Adrenal gland (tissue), 9 donors: ENCODE measurements at regions not wholly inside any gene's neighbourhood (a gene's known extent, or its start where the extent isn't known, plus 50 kb on each side); places are given as distances from the start of the nearest gene placed in this dataset.

Source experiments
- DNase-seq, 7 donors: peaks; one replicate each; pipeline ENCODE4 v3.0.0-alpha.2; 2019 to 2020
- H3K27ac ChIP-seq, 5 donors: fragments of 200-600 bp; sonication (generic) in 4 of 5; 1 replicate in 3 of 5; 2 replicates in 2 of 5; pipeline versions ENCODE4 v1.5.1 to v1.8.0; 2016 to 2020; ENCODE audit warnings: mild to moderate bottlenecking in 1 of 5
- H3K27me3 ChIP-seq: fragments of 200-600 bp; 2 replicates; pipeline ENCODE4 v1.8.0; 2021
- H3K36me3 ChIP-seq, 2 donors: fragments of 200-600 bp; replicated peaks in 1 of 2; 1 replicate in 1 of 2; 2 replicates in 1 of 2; pipeline versions ENCODE4 v1.5.1 to v1.8.0; 2018 to 2022
- H3K4me1 ChIP-seq, 2 donors: fragments of 200-600 bp; replicated peaks in 1 of 2; 1 replicate in 1 of 2; 2 replicates in 1 of 2; pipeline versions ENCODE4 v1.5.1 to v1.8.0; 2018 to 2021
- H3K4me3 ChIP-seq, 4 donors: fragments of 200-600 bp; sonication (generic) in 3 of 4; one replicate each; pipeline ENCODE4 v1.5.1; 2016 to 2018
- H3K9me3 ChIP-seq, 3 donors: fragments of 200-600 bp; sonication (generic) in 1 of 3; replicated peaks in 1 of 3; 1 replicate in 2 of 3; 2 replicates in 1 of 3; pipeline versions ENCODE4 v1.5.1 to v1.8.0; 2016 to 2021
- CTCF ChIP-seq, 6 experiments: fragments of 450-650 bp in 4 of 6; fragments of 200-600 bp in 2 of 6; sonication (generic) in 1 of 6; IDR thresholded peaks; 1 replicate in 5 of 6; 2 replicates in 1 of 6; pipeline versions ENCODE4 v1.5.1 to v1.8.0; 2016 to 2021; ENCODE audit warnings: antibody characterized with exemption in 6 of 6, mild to moderate bottlenecking in 2 of 6, moderate library complexity in 1 of 6
- POLR2A ChIP-seq, 2 donors: fragments of 450-650 bp; IDR thresholded peaks; one replicate each; pipeline ENCODE4 v1.6.1; 2017; ENCODE audit warnings: antibody characterized with exemption in 2 of 2, mild to moderate bottlenecking in 2 of 2, moderate library complexity in 1 of 2
- WGBS, 4 donors: extraction: QIAGEN DNeasy Blood & Tissue Kit in 2 of 4; methylation state at CpG; one replicate each; pipeline versions ENCODE4 v1.1.5 to v1.1.7; 2013 to 2017; 5-methylcytosine and 5-hydroxymethylcytosine counted together
- intact Hi-C, 2 donors: fragments of 100-400 bp; cut with DNase I; formaldehyde crosslinking; loops; one replicate each; pipeline versions ENCODE4 v1.14.1 to v1.15.0; 2022 to 2023
- donor health status: healthy with polysubstance abuse.
- donor health status: Bipolar disorder and iron deficiency.
- donor health status: DM: yes; HTN: yes; CAD: no.
- donor health status: DM: no; HTN: no; CAD: no.
- donor health status: DM: no; HTN: no; CAD: no.

GRCh38 chr2:41079011-41079410 is 627.1 kb upstream of the SLC8A1 start:
- Histone ChIP-seq H3K4me3 (no peak overlapping the region), H3K27me3 (no peaks in the 10 kb centered on the region), H3K27ac (no peak overlapping the region), H3K36me3 (no peaks in the 10 kb centered on the region), H3K9me3 (no peaks in the 10 kb centered on the region), H3K4me1 (no peaks in the 10 kb centered on the region)
- intact Hi-C loops = no loop called here
- no peak for DNase-seq
- 61 to 70% (median 66%) methylated on average over 1 of the region's 1 CpG for WGBS, 4 donors
- TF ChIP-seq POLR2A (IDR thresholded peaks at IDR 0.05) = no peak
- TF ChIP-seq CTCF (IDR thresholded peaks at IDR 0.05) = no peak

- no peaks in the 10 kb centered on the region for H3K27me3 ChIP-seq
- no peak for TF ChIP-seq POLR2A (IDR thresholded peaks at IDR 0.05)
- no peak for TF ChIP-seq CTCF (IDR thresholded peaks at IDR 0.05)
- WGBS, 4 donors = 63 to 97% (median 84%) methylated on average over 3 of the region's 3 CpGs
- intact Hi-C loops = no loop called here
- no peak overlapping the region for H3K27ac ChIP-seq
- no peaks in the 10 kb centered on the region for H3K4me1 ChIP-seq
- H3K9me3 ChIP-seq = no peaks in the 10 kb centered on the region
- H3K4me3 ChIP-seq = no peak overlapping the region
- H3K36me3 ChIP-seq = no peaks in the 10 kb centered on the region
- no peak for DNase-seq
Observed at GRCh38 chr2:41084321-41084720, 632.4 kb upstream of the SLC8A1 start.

- Histone ChIP-seq H3K4me3 (no peak overlapping the region), H3K27me3 (no peaks in the 10 kb centered on the region), H3K9me3 (no peaks in the 10 kb centered on the region), H3K36me3 (no peaks in the 10 kb centered on the region), H3K27ac (no peak overlapping the region), H3K4me1 (no peaks in the 10 kb centered on the region)
- DNase-seq = no peak
- no peak for TF ChIP-seq CTCF (IDR thresholded peaks at IDR 0.05)
- no peak for TF ChIP-seq POLR2A (IDR thresholded peaks at IDR 0.05)
- intact Hi-C loops = no loop called here
Observed at GRCh38 chr2:41087946-41088345, 636.1 kb upstream of the SLC8A1 start.

GRCh38 chr2:41101281-41101680 is 649.4 kb upstream of the SLC8A1 start:
- no peak for TF ChIP-seq POLR2A (IDR thresholded peaks at IDR 0.05)
- no peak for TF ChIP-seq CTCF (IDR thresholded peaks at IDR 0.05)
- H3K4me3 ChIP-seq = no peak overlapping the region
- no peak overlapping the region for H3K27ac ChIP-seq
- H3K9me3 ChIP-seq = no peaks in the 10 kb centered on the region
- no peaks in the 10 kb centered on the region for H3K27me3 ChIP-seq
- intact Hi-C loops = no loop called here
- peaks cover 0 to 4% of the 10 kb centered on the region in 2 donors for H3K4me1 ChIP-seq
- DNase-seq = no peak
- WGBS, 4 donors = 50 to 100% (median 93%) methylated on average over 1 of the region's 1 CpG
- H3K36me3 ChIP-seq = no peaks in the 10 kb centered on the region
